Neuronal stem cell (in vitro differentiated cells): ENCODE measurements at regions not wholly inside any gene's neighbourhood (a gene's known extent, or its start where the extent isn't known, plus 50 kb on each side); places are given as distances from the start of the nearest gene placed in this dataset.

Source experiments
- DNase-seq: peaks from one replicate; pipeline ENCODE4 v3.0.0-alpha.2; 2013; ENCODE audit warnings: low spot score
- H2AFZ ChIP-seq: one replicate; pipeline ENCODE4 v1.6.1; 2013; ENCODE audit warnings: mild to moderate bottlenecking, low read length, inconsistent platforms
- H2AK5ac ChIP-seq: 2 replicates; pipeline ENCODE4 v1.6.1; 2013; ENCODE audit warnings: low read depth, mild to moderate bottlenecking, inconsistent platforms, low read length, moderate library complexity, mixed read lengths
- H2BK120ac ChIP-seq: 2 replicates; pipeline ENCODE4 v1.6.1; 2013; ENCODE audit warnings: low read depth, mild to moderate bottlenecking, inconsistent platforms, low read length, moderate library complexity, mixed read lengths
- H2BK12ac ChIP-seq: one replicate; pipeline ENCODE4 v1.6.1; 2013; ENCODE audit warnings: low read length, inconsistent platforms
- H2BK15ac ChIP-seq: 2 replicates; pipeline ENCODE4 v1.6.1; 2013; ENCODE audit warnings: mild to moderate bottlenecking, low read length, inconsistent platforms, mixed read lengths
- H2BK5ac ChIP-seq: one replicate; pipeline ENCODE4 v1.6.1; 2013; ENCODE audit warnings: inconsistent platforms, mild to moderate bottlenecking, low read length, moderate library complexity
- H3K14ac ChIP-seq: one replicate; pipeline ENCODE4 v1.6.1; 2013; ENCODE audit warnings: low read length, inconsistent platforms
- H3K18ac ChIP-seq: 2 replicates; pipeline ENCODE4 v1.6.1; 2013; ENCODE audit warnings: low read length, inconsistent platforms
- H3K23ac ChIP-seq: 2 replicates; pipeline ENCODE4 v1.6.1; 2013; ENCODE audit warnings: low read depth, mild to moderate bottlenecking, mixed read lengths, low read length, inconsistent platforms; ENCODE audit not compliant: poor library complexity
- H3K27ac ChIP-seq: replicated peaks from 3 replicates; pipeline ENCODE4 v1.5.1; 2013; ENCODE audit warnings: low read length, inconsistent platforms
- H3K27me3 ChIP-seq, 3 experiments: 2 replicates each; pipeline ENCODE4 v1.6.1; 2013; ENCODE audit warnings: low read length in 3 of 3, mild to moderate bottlenecking in 2 of 3, inconsistent platforms in 1 of 3, low read depth in 1 of 3, mixed read lengths in 1 of 3, moderate library complexity in 1 of 3; ENCODE audit not compliant: control insufficient read depth in 3 of 3, insufficient read depth in 3 of 3
- H3K36me3 ChIP-seq, 2 donors: replicated peaks in 1 of 2; 2 replicates each; pipeline ENCODE4 v1.6.1; 2013; ENCODE audit warnings: low read length in 2 of 2; ENCODE audit not compliant: control insufficient read depth in 2 of 2, insufficient read depth in 2 of 2
- H3K4ac ChIP-seq: 2 replicates; pipeline ENCODE4 v1.6.1; 2013; ENCODE audit warnings: inconsistent platforms, mild to moderate bottlenecking, low read length, moderate library complexity
- H3K4me1 ChIP-seq, 2 donors: 1 replicate in 1 of 2; 2 replicates in 1 of 2; pipeline ENCODE4 v1.6.1; 2013; ENCODE audit warnings: low read length in 2 of 2, low read depth in 1 of 2; ENCODE audit not compliant: control insufficient read depth in 2 of 2, insufficient read depth in 1 of 2
- H3K4me2 ChIP-seq: one replicate; pipeline ENCODE4 v1.6.1; 2013; ENCODE audit warnings: mild to moderate bottlenecking, low read length, inconsistent platforms; ENCODE audit not compliant: insufficient read depth, poor library complexity, severe bottlenecking
- H3K4me3 ChIP-seq, 2 donors: 2 replicates each; pipeline ENCODE4 v1.5.1; 2013; ENCODE audit warnings: low read length in 2 of 2, mild to moderate bottlenecking in 2 of 2, inconsistent platforms in 1 of 2, moderate library complexity in 1 of 2
- H3K79me1 ChIP-seq: one replicate; pipeline ENCODE4 v1.6.1; 2013; ENCODE audit warnings: low read depth, mild to moderate bottlenecking, inconsistent platforms, low read length, moderate library complexity
- H3K9ac ChIP-seq: one replicate; pipeline ENCODE4 v1.6.1; 2013; ENCODE audit warnings: mild to moderate bottlenecking, low read depth, low read length, inconsistent platforms; ENCODE audit not compliant: poor library complexity
- H3K9me3 ChIP-seq, 2 donors: replicated peaks in 1 of 2; 2 replicates each; pipeline versions ENCODE3 to v1.6.1; 2013; ENCODE audit warnings: low read length in 2 of 2, mild to moderate bottlenecking in 2 of 2, inconsistent platforms in 1 of 2, low read depth in 1 of 2, mixed read lengths in 1 of 2, moderate library complexity in 1 of 2; ENCODE audit not compliant: control insufficient read depth in 2 of 2, insufficient read depth in 1 of 2
- H4K8ac ChIP-seq: one replicate; pipeline ENCODE4 v1.6.1; 2013; ENCODE audit warnings: low read depth, mild to moderate bottlenecking, inconsistent platforms, low read length, moderate library complexity
- H4K91ac ChIP-seq: one replicate; pipeline ENCODE4 v1.6.1; 2013; ENCODE audit warnings: low read length, low read depth, mild to moderate bottlenecking, inconsistent platforms; ENCODE audit not compliant: poor library complexity
- WGBS, 2 donors: extraction: QIAGEN DNeasy Blood & Tissue Kit; methylation state at CpG; one replicate each; pipeline ENCODE4 v1.1.7; 2013; ENCODE audit warnings: missing lambda C conversion rate in 2 of 2, mixed read lengths in 1 of 2; ENCODE audit not compliant: insufficient read length in 2 of 2, insufficient replicate concordance in 1 of 2; ENCODE audit errors: extremely low coverage in 2 of 2; 5-methylcytosine and 5-hydroxymethylcytosine counted together

- WGBS, 2 donors, result no CpG with 5 or more reads among the region's 19 CpGs
- Histone ChIP-seq H3K23ac (no peak overlapping the region), H3K4me1 (peaks cover 0 to 24% of the 10 kb centered on the region in 2 donors), H3K4ac (no peak overlapping the region), H3K9ac (peak overlapping the region; percentile 35), H2BK15ac (no peak overlapping the region), H2BK120ac (no peak overlapping the region), H3K4me3 (no peak overlapping the region), H3K9me3 (peaks cover 0 to 2% of the 10 kb centered on the region in 2 donors), H4K8ac (no peak overlapping the region), H2AFZ (no peak overlapping the region), H3K4me2 (no peak overlapping the region), H3K27ac (no peak overlapping the region), H3K18ac (peak overlapping the region; percentile 85), H3K27me3 (peaks cover 0 to 18% (median 0%) of the 10 kb centered on the region in 3 experiments), H2BK5ac (no peak overlapping the region), H2AK5ac (peak overlapping the region; percentile 86), H2BK12ac (no peak overlapping the region), H3K36me3 (no peaks in the 10 kb centered on the region), H4K91ac (no peak overlapping the region), H3K79me1 (no peaks in the 10 kb centered on the region), H3K14ac (no peak overlapping the region)
- no peak for DNase-seq
These were observed 65.9 kb upstream of the SH3RF3 start for GRCh38 chr2:109062859-109063700.

DNA sequence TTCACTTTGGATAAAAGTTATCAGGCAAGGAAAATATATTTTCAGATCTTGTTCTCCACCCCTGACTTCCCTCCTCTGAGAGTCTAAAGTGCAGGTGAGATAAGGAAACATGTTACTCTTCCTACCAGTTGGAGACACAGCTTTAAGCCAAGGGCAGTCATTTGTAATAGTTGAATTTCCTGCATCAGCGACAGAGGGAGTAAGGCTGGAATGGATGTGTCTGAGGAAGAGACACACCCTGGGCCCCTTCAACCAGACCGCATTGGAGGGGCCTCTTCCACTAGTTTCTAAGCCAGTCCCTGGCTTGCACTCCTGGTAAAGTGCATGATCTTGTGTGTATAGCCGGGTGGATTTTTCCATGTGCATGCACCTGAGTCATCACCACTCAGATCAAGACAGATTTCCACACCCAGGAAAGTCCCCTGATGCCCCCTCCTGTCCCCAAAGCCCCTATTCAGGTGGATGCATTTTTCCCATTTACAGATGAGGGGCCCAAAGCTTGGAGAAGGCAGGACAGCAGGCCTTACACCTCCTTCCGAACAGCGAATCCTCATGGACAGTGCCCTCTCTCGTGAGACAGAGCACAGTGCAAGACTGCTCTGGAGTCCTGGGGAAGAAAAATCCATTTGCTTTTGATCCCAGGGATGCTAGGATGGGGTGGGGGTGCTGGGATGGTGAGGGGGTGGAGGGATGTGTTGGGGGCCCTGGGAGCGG lies 66.7 kb upstream of the SH3RF3 start:
- H4K8ac ChIP-seq, result no peak overlapping the region
- H3K79me1 ChIP-seq, result no peaks in the 10 kb centered on the region
- DNase-seq, result no peak
- no peak overlapping the region for H3K27ac ChIP-seq
- H3K18ac ChIP-seq, result peak overlapping the region; percentile 84
- no peak overlapping the region for H2BK15ac ChIP-seq
- no peak overlapping the region for H2BK120ac ChIP-seq
- peaks cover 0 to 18% (median 0%) of the 10 kb centered on the region in 3 experiments for H3K27me3 ChIP-seq
- H3K4ac ChIP-seq, result no peak overlapping the region
- no peak overlapping the region for H2BK12ac ChIP-seq
- peak overlapping the region; percentile 86 for H2AK5ac ChIP-seq
- H2BK5ac ChIP-seq, result no peak overlapping the region
- WGBS, 2 donors, result no CpG with 5 or more reads among the region's 7 CpGs
- peaks cover 0 to 2% of the 10 kb centered on the region in 2 donors for H3K9me3 ChIP-seq
- H3K4me3 ChIP-seq, result no peak overlapping the region
- no peak overlapping the region for H3K9ac ChIP-seq
- no peak overlapping the region for H3K23ac ChIP-seq
- no peak overlapping the region for H2AFZ ChIP-seq
- no peak overlapping the region for H3K14ac ChIP-seq
- H3K4me1 ChIP-seq, result peaks cover 0 to 31% of the 10 kb centered on the region in 2 donors
- no peak overlapping the region for H3K4me2 ChIP-seq
- H3K36me3 ChIP-seq, result no peaks in the 10 kb centered on the region
- H4K91ac ChIP-seq, result no peak overlapping the region

GRCh38 chr2:109061736-109062135 lies 67.3 kb upstream of the SH3RF3 start:
- H3K79me1 ChIP-seq, result no peaks in the 10 kb centered on the region
- H3K18ac ChIP-seq, result peak overlapping the region; percentile 73
- H3K9ac ChIP-seq, result no peak overlapping the region
- no peak overlapping the region for H2AFZ ChIP-seq
- no peak overlapping the region for H2BK12ac ChIP-seq
- H3K27me3 ChIP-seq, result peaks cover 0 to 18% (median 0%) of the 10 kb centered on the region in 3 experiments
- no peak overlapping the region for H2BK5ac ChIP-seq
- WGBS, 2 donors, result no CpG with 5 or more reads among the region's 4 CpGs
- no peak overlapping the region for H4K91ac ChIP-seq
- H2AK5ac ChIP-seq, result peak overlapping the region; percentile 46
- no peak overlapping the region for H2BK120ac ChIP-seq
- H3K4ac ChIP-seq, result no peak overlapping the region
- no peak overlapping the region for H4K8ac ChIP-seq
- H3K4me2 ChIP-seq, result no peak overlapping the region
- peak overlapping the region; percentile 72 for H3K14ac ChIP-seq
- peak overlapping the region; percentile 86 for H3K23ac ChIP-seq
- H3K9me3 ChIP-seq, result peaks cover 0 to 2% of the 10 kb centered on the region in 2 donors
- no peak overlapping the region for H3K4me3 ChIP-seq
- H2BK15ac ChIP-seq, result no peak overlapping the region
- DNase-seq, result no peak
- H3K27ac ChIP-seq, result no peak overlapping the region
- peaks cover 0 to 31% of the 10 kb centered on the region in 2 donors for H3K4me1 ChIP-seq
- H3K36me3 ChIP-seq, result no peaks in the 10 kb centered on the region

- Histone ChIP-seq H3K4ac (no peak overlapping the region), H3K23ac (no peak overlapping the region), H3K36me3 (no peaks in the 10 kb centered on the region), H3K4me1 (peaks cover 0 to 28% of the 10 kb centered on the region in 2 donors), H4K8ac (no peak overlapping the region), H3K14ac (no peak overlapping the region), H3K27me3 (peaks cover 0 to 18% (median 0%) of the 10 kb centered on the region in 3 experiments), H3K27ac (no peak overlapping the region), H2AK5ac (no peak overlapping the region), H2AFZ (no peak overlapping the region), H2BK12ac (no peak overlapping the region), H3K18ac (no peak overlapping the region), H4K91ac (no peak overlapping the region), H2BK120ac (no peak overlapping the region), H2BK5ac (no peak overlapping the region), H3K4me2 (no peak overlapping the region), H3K9me3 (peaks cover 0 to 2% of the 10 kb centered on the region in 2 donors), H3K4me3 (no peak overlapping the region), H3K79me1 (no peaks in the 10 kb centered on the region), H2BK15ac (no peak overlapping the region), H3K9ac (no peak overlapping the region)
- DNase-seq, result no peak
- WGBS, 2 donors, result no CpG with 5 or more reads among the region's 3 CpGs
These were observed 68.5 kb upstream of the SH3RF3 start for GRCh38 chr2:109060496-109060895.
